SU-DHL-6 (cell line): ENCODE measurements at regions not wholly inside any gene's neighbourhood (a gene's known extent, or its start where the extent isn't known, plus 50 kb on each side); places are given as distances from the start of the nearest gene placed in this dataset.

Source experiments
- H2AFZ ChIP-seq: fragments of 200-600 bp; sonication (generic); 2 replicates; pipeline ENCODE4 v1.6.1; 2014; ENCODE audit warnings: low read depth, mild to moderate bottlenecking, moderate library complexity, mixed read lengths, antibody characterized with exemption, low read length; ENCODE audit not compliant: severe bottlenecking
- H3F3A ChIP-seq: fragments of 200-600 bp; shearing (Covaris generic); 2 replicates; pipeline ENCODE4 v1.6.0; 2016; ENCODE audit warnings: antibody characterized with exemption, mild to moderate bottlenecking; ENCODE audit not compliant: insufficient read depth
- H3K27ac ChIP-seq: fragments of 200-600 bp; sonication (generic); 2 replicates; pipeline ENCODE4 v1.5.1; 2016; ENCODE audit warnings: low read depth, mild to moderate bottlenecking, low read length, moderate library complexity, mixed read lengths
- H3K27me3 ChIP-seq: fragments of 200-600 bp; sonication (generic), shearing (Covaris generic); 2 replicates; pipeline ENCODE4 v1.6.0; 2014; ENCODE audit warnings: mild to moderate bottlenecking, low read length
- H3K36me3 ChIP-seq: fragments of 200-600 bp; sonication (generic); 2 replicates; pipeline ENCODE4 v1.6.1; 2014; ENCODE audit warnings: mild to moderate bottlenecking, low read length, mixed read lengths
- H3K4me2 ChIP-seq: fragments of 300-600, 200-600 bp; shearing (Covaris generic), sonication (generic); 2 replicates; pipeline ENCODE4 v1.6.0; 2014; ENCODE audit warnings: low read length, low read depth, mild to moderate bottlenecking; ENCODE audit not compliant: poor library complexity, severe bottlenecking
- H3K4me3 ChIP-seq: fragments of 200-600 bp; sonication (generic); 2 replicates; pipeline ENCODE4 v1.5.1; 2014; ENCODE audit warnings: antibody characterized with exemption, low read length, mild to moderate bottlenecking, mixed read lengths; ENCODE audit not compliant: insufficient read depth, poor library complexity, severe bottlenecking
- H3K79me2 ChIP-seq: fragments of 200-600 bp; sonication (generic); 2 replicates; pipeline ENCODE4 v1.6.1; 2014; ENCODE audit warnings: mild to moderate bottlenecking, low read length, moderate library complexity; ENCODE audit not compliant: insufficient read depth
- H3K9ac ChIP-seq: fragments of 200-600 bp; sonication (generic); 2 replicates; pipeline ENCODE4 v1.7.0; 2014; ENCODE audit warnings: mild to moderate bottlenecking, low read length
- H3K9me2 ChIP-seq: fragments of 200-600 bp; sonication (generic); replicated peaks from 2 replicates; pipeline ENCODE4 v1.6.1; 2014; ENCODE audit warnings: low read length; ENCODE audit not compliant: insufficient read depth
- H3K9me3 ChIP-seq: fragments of 200-600 bp; sonication (generic); 2 replicates; pipeline ENCODE4 v1.6.1; 2014; ENCODE audit warnings: low read length, mixed read lengths; ENCODE audit not compliant: insufficient read depth
- H4K20me1 ChIP-seq: fragments of 200-600 bp; sonication (generic); 2 replicates; pipeline ENCODE4 v1.6.1; 2014; ENCODE audit warnings: low read depth, mild to moderate bottlenecking, antibody characterized with exemption, low read length, moderate library complexity, mixed read lengths
- CTCF ChIP-seq: fragments of 200-600 bp; sonication (generic); IDR thresholded peaks from one replicate; pipeline ENCODE4 v1.5.1; 2017; ENCODE audit warnings: antibody characterized with exemption, mild to moderate bottlenecking, low read length, moderate library complexity; ENCODE audit not compliant: insufficient read depth, poor library complexity, severe bottlenecking
- EZH2phosphoT487 ChIP-seq: fragments of 200-600 bp; sonication (generic), shearing (Covaris generic); conservative IDR thresholded peaks from 2 replicates; pipeline ENCODE4 v1.6.1; 2018; ENCODE audit warnings: mild to moderate bottlenecking, antibody characterized with exemption, low read length, moderate library complexity, mixed read lengths

GRCh38 chr7:24341691-24342413 lies 57.9 kb downstream of the NPY start:
- Histone ChIP-seq H3K27me3 (no peaks in the 10 kb centered on the region), H3K9me2 (no peaks in the 10 kb centered on the region), H3K9ac (no peak overlapping the region), H3K36me3 (no peaks in the 10 kb centered on the region), H2AFZ (no peak overlapping the region), H3F3A (no peaks in the 10 kb centered on the region), H4K20me1 (no peaks in the 10 kb centered on the region), H3K27ac (no peak overlapping the region), H3K4me2 (no peak overlapping the region), H3K9me3 (no peaks in the 10 kb centered on the region), H3K79me2 (no peaks in the 10 kb centered on the region), H3K4me3 (no peak overlapping the region)
- TF ChIP-seq EZH2phosphoT487 = no peak
- no peak for TF ChIP-seq CTCF

- no peaks in the 10 kb centered on the region for H3K79me2 ChIP-seq
- no peak overlapping the region for H3K4me2 ChIP-seq
- H3K27ac ChIP-seq = no peak overlapping the region
- no peak overlapping the region for H3K4me3 ChIP-seq
- no peaks in the 10 kb centered on the region for H3K36me3 ChIP-seq
- no peak for TF ChIP-seq CTCF
- no peak for TF ChIP-seq EZH2phosphoT487
- H3F3A ChIP-seq = no peaks in the 10 kb centered on the region
- H3K27me3 ChIP-seq = no peaks in the 10 kb centered on the region
- H3K9ac ChIP-seq = no peak overlapping the region
- H4K20me1 ChIP-seq = no peaks in the 10 kb centered on the region
- H3K9me3 ChIP-seq = no peaks in the 10 kb centered on the region
- no peaks in the 10 kb centered on the region for H3K9me2 ChIP-seq
- no peak overlapping the region for H2AFZ ChIP-seq
These were observed 59.6 kb downstream of the NPY start for GRCh38 chr7:24343614-24344013.

GRCh38 chr7:24346129-24346528 lies 62.1 kb downstream of the NPY start:
- Histone ChIP-seq H3K36me3 (no peaks in the 10 kb centered on the region), H2AFZ (no peak overlapping the region), H3K4me2 (no peak overlapping the region), H4K20me1 (no peaks in the 10 kb centered on the region), H3F3A (no peaks in the 10 kb centered on the region), H3K9me2 (no peaks in the 10 kb centered on the region), H3K79me2 (no peaks in the 10 kb centered on the region), H3K9ac (no peak overlapping the region), H3K9me3 (peaks cover 15% of the 10 kb centered on the region; the same call in 1 of the 2 replicates), H3K27me3 (no peaks in the 10 kb centered on the region), H3K27ac (no peak overlapping the region), H3K4me3 (no peak overlapping the region)
- TF ChIP-seq CTCF = no peak
- TF ChIP-seq EZH2phosphoT487 = no peak
